ENCODE measurements at regions not wholly inside any gene's neighbourhood (a gene's known extent, or its start where the extent isn't known, plus 50 kb on each side); places are given as distances from the start of the nearest gene placed in this dataset.

- no peaks in the 10 kb centered on the region for H3K4me1 ChIP-seq (ENCODE audit: control insufficient read depth, insufficient read depth, low read length)
- no peaks in the 10 kb centered on the region for H3K27me3 ChIP-seq (ENCODE audit: control insufficient read depth, insufficient read depth, low read length)
- no peak overlapping the region for H2BK15ac ChIP-seq (ENCODE audit: low read depth, low read length)
- H3K56ac ChIP-seq (ENCODE audit: extremely low read depth, insufficient read depth, low read length): no peak overlapping the region
- H3K79me1 ChIP-seq (ENCODE audit: low read depth in 1 of 2, low read length in 2 of 2): no peaks in the 10 kb centered on the region
- TF ChIP-seq MAFK (IDR thresholded peaks at IDR 0.05; ENCODE audit: low read depth, low read length): peak; percentile 36; the same call in 1 of the 2 replicates
- peak; percentile 88 for TF ChIP-seq NFE2L2 (IDR thresholded peaks at IDR 0.05; ENCODE audit: low read depth, low read length)
- TF ChIP-seq SMC3 (IDR thresholded peaks at IDR 0.05; ENCODE audit: low read depth, low read length): no peak
- TF ChIP-seq CHD1 (IDR thresholded peaks at IDR 0.05; ENCODE audit: low read depth, low read length): no peak
- TF ChIP-seq, protein P1, sequence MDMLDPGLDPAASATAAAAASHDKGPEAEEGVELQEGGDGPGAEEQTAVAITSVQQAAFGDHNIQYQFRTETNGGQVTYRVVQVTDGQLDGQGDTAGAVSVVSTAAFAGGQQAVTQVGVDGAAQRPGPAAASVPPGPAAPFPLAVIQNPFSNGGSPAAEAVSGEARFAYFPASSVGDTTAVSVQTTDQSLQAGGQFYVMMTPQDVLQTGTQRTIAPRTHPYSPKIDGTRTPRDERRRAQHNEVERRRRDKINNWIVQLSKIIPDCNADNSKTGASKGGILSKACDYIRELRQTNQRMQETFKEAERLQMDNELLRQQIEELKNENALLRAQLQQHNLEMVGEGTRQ (IDR thresholded peaks at IDR 0.05; ENCODE audit: low read depth, low read length): no peak
- no peaks in the 10 kb centered on the region for H3K36me3 ChIP-seq (ENCODE audit: control insufficient read depth, insufficient read depth, low read length)
- no peak overlapping the region for H3K4me2 ChIP-seq (ENCODE audit: low read depth, low read length)
- WGBS, 2 experiments (ENCODE audit: extremely low coverage in 2 of 2, insufficient read length in 1 of 2): no CpG with 5 or more reads among the region's 3 CpGs
- no peak overlapping the region for H2BK20ac ChIP-seq (ENCODE audit: low read depth, low read length)
- no peak overlapping the region for H3K27ac ChIP-seq (ENCODE audit: insufficient read depth, low read length)
- H2BK5ac ChIP-seq (ENCODE audit: low read depth, low read length, poor library complexity, severe bottlenecking): no peak overlapping the region
- no peak overlapping the region for H3K23ac ChIP-seq (ENCODE audit: low read depth, low read length)
- H4K91ac ChIP-seq (ENCODE audit: insufficient read depth, low read depth, low read length): no peak overlapping the region
- H3K9me3 ChIP-seq (ENCODE audit: control insufficient read depth, insufficient read depth, low read length): no peaks in the 10 kb centered on the region
- no peaks in the 10 kb centered on the region for H3K9me1 ChIP-seq (ENCODE audit: insufficient read depth, low read length)
- intact Hi-C loops (cut with micrococcal nuclease) (no loop called here), dilution Hi-C loops (cut with HindIII; ENCODE audit: low sequenced_read_pairs, unreplicated experiment) (no loop called here), in situ Hi-C loops (cut with MboI; ENCODE audit: low sequenced_read_pairs) (no loop called here)
- no peak overlapping the region for H3K4me3 ChIP-seq (ENCODE audit: insufficient read depth, low read depth, low read length)
- no peak for ATAC-seq (ENCODE audit: low read depth)
- H3K14ac ChIP-seq (replicated peaks; ENCODE audit: low read depth, low read length): no peak overlapping the region
- H2AK5ac ChIP-seq (ENCODE audit: low read depth, low read length): no peak overlapping the region
- no peak overlapping the region for H2AFZ ChIP-seq (replicated peaks; ENCODE audit: low read length, poor library complexity)
- H4K8ac ChIP-seq (ENCODE audit: low read depth in 2 of 2, low read length in 2 of 2): no peak overlapping the region
- no peak overlapping the region for H3K4ac ChIP-seq (ENCODE audit: low read depth, low read length)
- CTCF ChIA-PET: no interaction called here
- H2AK9ac ChIP-seq (replicated peaks; ENCODE audit: low read depth, low read length, poor library complexity): no peak overlapping the region
- no peak overlapping the region for H2BK120ac ChIP-seq (ENCODE audit: low read depth, low read length)
- H3K9ac ChIP-seq (ENCODE audit: low read depth, low read length): no peak overlapping the region
- no peak for DNase-seq
- BruUV-seq (replicated peaks): no TSS peak
- POLR2A ChIA-PET (ENCODE audit: unreplicated experiment): no interaction called here
- no peak overlapping the region for H4K5ac ChIP-seq (ENCODE audit: low read depth, low read length)
- H4K20me1 ChIP-seq (ENCODE audit: insufficient read depth, low read length): no peaks in the 10 kb centered on the region
- H3K18ac ChIP-seq (ENCODE audit: low read depth, low read length): no peak overlapping the region
These were observed 112.4 kb downstream of the CD8B2 start for GRCh38 chr2:106599540-106599939.

Measured in IMR-90 (cell line).